Neural crest cell (in vitro differentiated cells): ENCODE measurements at regions not wholly inside any gene's neighbourhood (a gene's known extent, or its start where the extent isn't known, plus 50 kb on each side); places are given as distances from the start of the nearest gene placed in this dataset.

Experiments
- DNase-seq: peaks from one replicate; pipeline ENCODE4 v3.0.0; 2021; ENCODE audit warnings: low read depth, mixed read lengths, low spot score
- H3K27ac Mint-ChIP-seq: one replicate; pipeline ENCODE4 v1.8.0; 2021; ENCODE audit warnings: mild to moderate bottlenecking, mixed read lengths; ENCODE audit not compliant: unreplicated experiment
- H3K27me3 Mint-ChIP-seq: 2 replicates; pipeline ENCODE4 v1.8.0; 2021; ENCODE audit warnings: low read depth, mild to moderate bottlenecking, mixed read lengths
- H3K36me3 Mint-ChIP-seq: 2 replicates; pipeline ENCODE4 v1.8.0; 2021; ENCODE audit warnings: low read depth, mild to moderate bottlenecking, mixed read lengths
- H3K4me1 Mint-ChIP-seq: 2 replicates; pipeline ENCODE4 v1.8.0; 2021; ENCODE audit warnings: mixed read lengths
- H3K4me3 Mint-ChIP-seq: one replicate; pipeline ENCODE4 v1.8.0; 2021; ENCODE audit warnings: mild to moderate bottlenecking, mixed read lengths
- H3K9me3 Mint-ChIP-seq: 2 replicates; pipeline ENCODE4 v1.8.0; 2021; ENCODE audit warnings: mixed read lengths
- TF ChIP-seq, protein P1 (sequence below): fragments of 200-600 bp; sonication (generic); conservative IDR thresholded peaks from 2 replicates; pipeline ENCODE4 v1.5.0; 2021; ENCODE audit warnings: antibody characterized with exemption, mild to moderate bottlenecking

DNA sequence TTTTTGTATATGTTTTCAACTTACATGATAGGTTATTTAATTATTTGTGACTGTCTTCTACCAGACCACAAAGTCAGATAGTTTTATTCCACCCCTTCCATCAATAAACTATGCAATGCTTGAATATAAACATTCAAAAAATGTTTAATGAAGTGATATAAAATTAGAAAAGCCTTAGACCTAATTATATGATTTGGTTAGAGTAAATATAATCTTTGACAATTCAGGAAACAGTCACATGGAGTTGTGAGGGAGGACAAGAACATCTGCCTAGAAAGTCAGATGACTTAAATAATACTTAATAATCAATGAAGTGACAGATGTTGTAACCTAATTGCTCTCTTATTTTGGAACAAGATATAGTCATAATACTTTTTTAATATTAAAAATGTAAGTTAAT lies 710.3 kb downstream of the ZBBX start:
- H3K27me3 Mint-ChIP-seq = no peaks in the 10 kb centered on the region
- no peaks in the 10 kb centered on the region for H3K4me1 Mint-ChIP-seq
- H3K9me3 Mint-ChIP-seq = peaks cover 3% of the 10 kb centered on the region
- no peak overlapping the region for H3K4me3 Mint-ChIP-seq
- no peaks in the 10 kb centered on the region for H3K36me3 Mint-ChIP-seq
- no peak overlapping the region for H3K27ac Mint-ChIP-seq
- DNase-seq = no peak
- TF ChIP-seq, protein P1, sequence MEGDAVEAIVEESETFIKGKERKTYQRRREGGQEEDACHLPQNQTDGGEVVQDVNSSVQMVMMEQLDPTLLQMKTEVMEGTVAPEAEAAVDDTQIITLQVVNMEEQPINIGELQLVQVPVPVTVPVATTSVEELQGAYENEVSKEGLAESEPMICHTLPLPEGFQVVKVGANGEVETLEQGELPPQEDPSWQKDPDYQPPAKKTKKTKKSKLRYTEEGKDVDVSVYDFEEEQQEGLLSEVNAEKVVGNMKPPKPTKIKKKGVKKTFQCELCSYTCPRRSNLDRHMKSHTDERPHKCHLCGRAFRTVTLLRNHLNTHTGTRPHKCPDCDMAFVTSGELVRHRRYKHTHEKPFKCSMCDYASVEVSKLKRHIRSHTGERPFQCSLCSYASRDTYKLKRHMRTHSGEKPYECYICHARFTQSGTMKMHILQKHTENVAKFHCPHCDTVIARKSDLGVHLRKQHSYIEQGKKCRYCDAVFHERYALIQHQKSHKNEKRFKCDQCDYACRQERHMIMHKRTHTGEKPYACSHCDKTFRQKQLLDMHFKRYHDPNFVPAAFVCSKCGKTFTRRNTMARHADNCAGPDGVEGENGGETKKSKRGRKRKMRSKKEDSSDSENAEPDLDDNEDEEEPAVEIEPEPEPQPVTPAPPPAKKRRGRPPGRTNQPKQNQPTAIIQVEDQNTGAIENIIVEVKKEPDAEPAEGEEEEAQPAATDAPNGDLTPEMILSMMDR = no peak

DNA sequence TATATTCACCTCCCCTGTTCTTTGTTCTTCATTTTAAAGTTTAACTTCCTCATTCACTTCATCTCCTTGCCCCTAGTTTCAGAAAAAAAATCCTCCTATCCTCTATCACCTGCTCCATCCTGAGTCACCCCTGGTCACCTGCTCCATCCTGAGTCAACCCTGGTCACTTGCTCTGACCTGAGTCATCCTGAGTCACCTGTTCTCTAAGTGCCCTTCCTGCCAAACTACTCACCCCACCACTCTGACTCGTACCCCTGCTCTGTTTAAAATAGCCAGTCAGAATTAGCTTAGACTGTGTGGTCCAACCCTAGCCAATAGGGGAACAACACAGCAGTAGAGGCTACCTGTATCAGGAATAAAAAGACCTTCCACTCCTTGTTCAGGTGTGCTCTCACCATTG lies 716.9 kb downstream of the ZBBX start:
- H3K27ac Mint-ChIP-seq = no peak overlapping the region
- DNase-seq = no peak
- TF ChIP-seq, protein P1 = no peak
- H3K27me3 Mint-ChIP-seq = no peaks in the 10 kb centered on the region
- H3K36me3 Mint-ChIP-seq = peaks cover 4% of the 10 kb centered on the region
- peaks cover 22% of the 10 kb centered on the region for H3K9me3 Mint-ChIP-seq
- no peak overlapping the region for H3K4me3 Mint-ChIP-seq
- no peaks in the 10 kb centered on the region for H3K4me1 Mint-ChIP-seq

DNA sequence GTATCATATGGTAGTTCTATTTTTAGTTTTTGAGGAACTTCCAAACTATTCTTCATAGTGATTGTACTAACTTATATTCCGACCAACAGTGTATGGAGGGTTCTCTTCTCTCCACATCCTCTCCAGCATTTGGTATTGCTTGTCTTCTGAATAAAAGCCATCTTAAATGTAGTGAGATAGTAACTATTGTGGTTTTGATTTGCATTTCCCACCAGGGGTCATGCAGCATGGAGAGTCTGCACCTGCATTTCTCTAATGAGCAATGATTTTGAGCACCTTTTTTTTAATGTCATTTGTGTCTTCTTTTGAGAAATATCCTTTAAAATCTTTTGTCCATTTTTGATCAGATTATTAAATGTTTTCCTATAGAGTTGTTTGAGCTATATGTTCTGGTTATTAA lies 718.5 kb downstream of the ZBBX start:
- TF ChIP-seq, protein P1 = no peak
- Mint-ChIP-seq H3K27me3 (no peaks in the 10 kb centered on the region), H3K36me3 (peaks cover 4% of the 10 kb centered on the region), H3K9me3 (peaks cover 22% of the 10 kb centered on the region), H3K4me3 (no peak overlapping the region), H3K4me1 (no peaks in the 10 kb centered on the region), H3K27ac (no peak overlapping the region)
- DNase-seq = no peak

DNA sequence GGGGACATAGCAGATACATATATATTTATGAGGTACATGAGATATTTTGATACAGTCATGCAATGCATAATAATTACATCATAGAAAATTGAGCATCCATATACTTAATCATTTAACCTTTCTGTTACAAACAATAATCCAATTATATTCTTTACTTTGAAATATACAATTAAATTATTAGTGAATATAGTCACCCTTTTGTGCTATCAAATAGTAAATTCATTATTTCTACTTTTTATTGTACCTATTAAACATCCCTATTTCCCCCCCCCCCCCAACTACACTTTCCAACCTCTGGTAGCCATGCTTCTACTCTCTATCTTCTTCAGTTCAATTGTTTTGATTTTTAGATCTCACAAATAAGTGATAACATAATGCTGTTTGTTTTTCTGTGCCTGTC lies 719.1 kb downstream of the ZBBX start:
- Mint-ChIP-seq H3K4me1 (no peaks in the 10 kb centered on the region), H3K36me3 (peaks cover 4% of the 10 kb centered on the region), H3K4me3 (no peak overlapping the region), H3K9me3 (peaks cover 22% of the 10 kb centered on the region), H3K27me3 (no peaks in the 10 kb centered on the region), H3K27ac (no peak overlapping the region)
- TF ChIP-seq, protein P1 = no peak
- DNase-seq = no peak

DNA sequence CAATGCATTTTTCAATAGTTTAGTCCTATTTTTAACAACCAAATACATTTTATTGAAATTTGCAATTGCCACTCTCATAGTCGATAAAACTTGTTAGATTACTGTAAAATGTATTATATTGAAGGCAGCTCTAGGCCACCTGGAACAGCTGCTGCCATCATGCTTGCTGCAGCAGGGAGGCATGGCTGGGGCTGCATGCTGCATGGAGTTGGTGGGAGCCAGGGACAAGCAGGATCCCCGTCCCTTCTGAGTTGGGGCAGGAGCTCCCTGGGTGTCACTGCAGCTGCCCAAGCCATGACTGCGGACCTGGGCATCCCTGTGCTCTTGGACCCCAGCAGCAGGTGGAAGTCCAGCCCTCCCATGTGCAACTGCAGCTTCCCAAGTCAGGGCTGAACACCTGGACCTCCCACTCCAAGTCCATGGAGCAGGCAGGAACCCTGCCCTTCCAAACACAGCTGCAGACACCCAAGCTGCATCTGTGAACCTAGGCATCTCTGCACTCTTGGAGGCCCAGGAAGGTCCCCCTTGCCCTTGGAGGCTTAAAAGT lies 742.0 kb downstream of the ZBBX start:
- H3K36me3 Mint-ChIP-seq = no peaks in the 10 kb centered on the region
- no peaks in the 10 kb centered on the region for H3K9me3 Mint-ChIP-seq
- no peak overlapping the region for H3K27ac Mint-ChIP-seq
- no peaks in the 10 kb centered on the region for H3K27me3 Mint-ChIP-seq
- TF ChIP-seq, protein P1 = no peak
- no peak overlapping the region for H3K4me3 Mint-ChIP-seq
- no peak for DNase-seq
- H3K4me1 Mint-ChIP-seq = no peaks in the 10 kb centered on the region
